Naive thymus-derived CD8-positive, alpha-beta T cell (primary cell): ENCODE measurements at regions not wholly inside any gene's neighbourhood (a gene's known extent, or its start where the extent isn't known, plus 50 kb on each side); places are given as distances from the start of the nearest gene placed in this dataset.
"Not testable (repeated sequence)": the region's sequence is repeated elsewhere in the genome, so short reads cannot be mapped to it uniquely, and the experiment has no call there.

Experiments used
- ATAC-seq, 2 donors: fragments of 150-1000 bp; cut with Tn5 transposase in 1 of 2; sonication (Bioruptor Pico), chemical (Tn5 transposase) in 1 of 2; 1 replicate in 1 of 2; 2 replicates in 1 of 2; pipeline ENCODE4 v1.10.0; 2021; ENCODE audit warnings: mild to moderate bottlenecking in 2 of 2, moderate library complexity in 2 of 2
- POLR2A ChIA-PET: fragments of 350-600 bp; sonication (Branson Sonifier 250); formaldehyde crosslinking; loops from one replicate; lab custom pipeline; 2021; ENCODE audit warnings: antibody characterized with exemption; lab: Charles Lee
- DNase-seq, 10 donors: peaks; one replicate each; pipeline versions ENCODE4 v3.0.0 to v3.0.0-alpha.2; 2020 to 2022
- H3K27ac Mint-ChIP-seq, 10 donors: one replicate each; pipeline ENCODE4 v1.8.0; 2020 to 2022; ENCODE audit warnings: mild to moderate bottlenecking in 10 of 10, mixed read lengths in 10 of 10, moderate library complexity in 4 of 10, inconsistent platforms in 1 of 10
- H3K27me3 Mint-ChIP-seq, 5 donors: one replicate each; pipeline ENCODE4 v1.8.0; 2021 to 2022; ENCODE audit warnings: mixed read lengths in 5 of 5
- H3K36me3 Mint-ChIP-seq, 3 donors: one replicate each; pipeline ENCODE4 v1.8.0; 2020 to 2022; ENCODE audit warnings: mixed read lengths in 3 of 3, mild to moderate bottlenecking in 2 of 3, inconsistent platforms in 1 of 3
- H3K4me1 Mint-ChIP-seq, 4 donors: one replicate each; pipeline ENCODE4 v1.8.0; 2021 to 2022; ENCODE audit warnings: mixed read lengths in 4 of 4
- H3K4me3 Mint-ChIP-seq, 10 donors: one replicate each; pipeline ENCODE4 v1.8.0; 2020 to 2022; ENCODE audit warnings: mild to moderate bottlenecking in 10 of 10, mixed read lengths in 10 of 10, moderate library complexity in 6 of 10, inconsistent platforms in 1 of 10
- H3K9me3 Mint-ChIP-seq, 9 donors: one replicate each; pipeline ENCODE4 v1.8.0; 2020 to 2022; ENCODE audit warnings: mixed read lengths in 9 of 9, mild to moderate bottlenecking in 3 of 9, inconsistent platforms in 1 of 9, moderate library complexity in 1 of 9

GRCh38 chr5:122515210-122515609, 203.2 kb downstream of the SNCAIP start:
- H3K36me3 Mint-ChIP-seq, H3K27ac Mint-ChIP-seq, H3K4me3 Mint-ChIP-seq, ATAC-seq, DNase-seq, H3K9me3 Mint-ChIP-seq, H3K27me3 Mint-ChIP-seq, H3K4me1 Mint-ChIP-seq, POLR2A ChIA-PET: not testable (repeated sequence)

GRCh38 chr5:122515709-122516431, 203.8 kb downstream of the SNCAIP start:
- DNase-seq, result no peak
- Mint-ChIP-seq H3K27me3 (peaks cover 0 to 9% (median 4%) of the 10 kb centered on the region in 5 donors), H3K27ac (no peak overlapping the region), H3K36me3 (no peaks in the 10 kb centered on the region), H3K4me1 (no peaks in the 10 kb centered on the region), H3K9me3 (peaks cover 0 to 3% (median 0%) of the 10 kb centered on the region in 9 donors), H3K4me3 (no peak overlapping the region)
- ATAC-seq, result no peak
- POLR2A ChIA-PET, result no interaction called here

DNA sequence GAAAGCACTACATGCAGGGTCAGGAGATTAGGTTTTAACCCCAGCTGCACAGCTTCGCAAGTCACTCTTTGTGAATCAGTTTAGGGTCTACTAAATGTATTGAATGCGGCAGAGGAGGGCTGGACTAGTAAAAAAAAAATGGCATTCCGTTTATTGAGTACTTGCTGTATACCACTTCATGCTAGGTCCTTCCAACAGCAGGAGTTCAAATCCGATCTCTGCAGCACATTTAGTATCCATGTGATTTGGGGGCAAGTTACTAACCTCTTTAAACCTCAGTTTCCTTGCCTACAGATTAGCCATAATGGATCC, 204.4 kb downstream of the SNCAIP start:
- POLR2A ChIA-PET, result no interaction called here
- ATAC-seq, result no peak
- Mint-ChIP-seq H3K4me1 (no peaks in the 10 kb centered on the region), H3K4me3 (no peak overlapping the region), H3K27me3 (peaks cover 0 to 9% (median 4%) of the 10 kb centered on the region in 5 donors), H3K27ac (no peak overlapping the region), H3K36me3 (no peaks in the 10 kb centered on the region), H3K9me3 (peaks cover 0 to 3% (median 0%) of the 10 kb centered on the region in 9 donors)
- no peak for DNase-seq

GRCh38 chr5:122517091-122517490, 205.1 kb downstream of the SNCAIP start:
- Mint-ChIP-seq H3K4me1 (no peaks in the 10 kb centered on the region), H3K36me3 (no peaks in the 10 kb centered on the region), H3K27ac (no peak overlapping the region), H3K9me3 (peaks cover 0 to 3% (median 0%) of the 10 kb centered on the region in 9 donors), H3K27me3 (peaks cover 0 to 9% (median 4%) of the 10 kb centered on the region in 5 donors), H3K4me3 (no peak overlapping the region)
- DNase-seq, result no peak
- ATAC-seq, result no peak
- POLR2A ChIA-PET, result no interaction called here

DNA sequence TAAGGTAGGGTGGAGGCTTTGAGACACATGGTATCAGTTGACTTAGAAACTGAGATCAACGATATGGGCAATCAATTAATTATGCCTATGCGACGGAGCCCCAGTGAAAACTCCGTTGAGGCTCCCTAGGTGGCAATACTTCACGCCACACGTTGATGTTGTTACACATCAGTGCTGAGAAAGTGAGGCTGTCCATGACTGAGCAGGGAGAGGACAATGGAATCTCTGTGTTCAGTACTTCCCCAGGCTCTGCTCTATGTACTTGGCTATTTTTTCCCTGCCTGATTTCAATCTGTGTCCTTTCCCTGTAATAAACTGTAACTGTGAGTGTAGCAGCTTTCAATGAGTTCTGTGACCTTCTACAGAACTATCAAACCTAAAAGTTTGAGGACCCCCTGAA, 211.7 kb downstream of the SNCAIP start:
- POLR2A ChIA-PET, result no interaction called here
- Mint-ChIP-seq H3K4me1 (no peaks in the 10 kb centered on the region), H3K9me3 (peaks cover 0 to 5% (median 0%) of the 10 kb centered on the region in 9 donors), H3K4me3 (no peak overlapping the region), H3K27me3 (peaks cover 0 to 19% (median 11%) of the 10 kb centered on the region in 5 donors), H3K36me3 (no peaks in the 10 kb centered on the region), H3K27ac (no peak overlapping the region)
- ATAC-seq (no peak), DNase-seq (no peak)

DNA sequence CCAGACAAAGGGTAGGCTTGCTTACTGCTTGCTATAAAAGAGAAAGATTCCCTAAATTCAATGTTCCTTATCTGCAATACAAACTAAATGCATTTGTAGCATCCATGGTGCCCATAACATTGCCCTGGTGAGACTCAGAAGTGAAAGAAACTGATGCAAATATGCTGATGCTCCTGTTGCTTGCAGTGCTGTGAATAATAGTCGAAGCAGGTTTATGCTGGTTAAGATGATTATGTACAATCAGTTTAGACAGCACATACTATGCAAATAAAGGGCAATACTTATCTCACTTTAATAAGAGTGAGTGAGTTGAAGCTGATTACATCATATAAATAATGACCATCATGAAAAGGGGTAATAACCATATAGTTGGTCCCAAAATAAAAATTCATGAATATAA, 215.5 kb downstream of the SNCAIP start:
- peaks cover 0 to 2% (median 0%) of the 10 kb centered on the region in 9 donors for H3K9me3 Mint-ChIP-seq
- ATAC-seq, result no peak

GRCh38 chr5:122532035-122532434, 220.0 kb downstream of the SNCAIP start:
- no peaks in the 10 kb centered on the region for H3K36me3 Mint-ChIP-seq
- POLR2A ChIA-PET, result no interaction called here
- no peak for DNase-seq

More for the DNA sequence above, 215.5 kb downstream of the SNCAIP start:
- Mint-ChIP-seq H3K4me3 (no peak overlapping the region), H3K36me3 (no peaks in the 10 kb centered on the region), H3K27me3 (peaks cover 0 to 34% (median 7%) of the 10 kb centered on the region in 5 donors), H3K4me1 (peaks cover 0 to 2% (median 0%) of the 10 kb centered on the region in 4 donors), H3K27ac (no peak overlapping the region)
- POLR2A ChIA-PET, result no interaction called here
- no peak for DNase-seq

DNA sequence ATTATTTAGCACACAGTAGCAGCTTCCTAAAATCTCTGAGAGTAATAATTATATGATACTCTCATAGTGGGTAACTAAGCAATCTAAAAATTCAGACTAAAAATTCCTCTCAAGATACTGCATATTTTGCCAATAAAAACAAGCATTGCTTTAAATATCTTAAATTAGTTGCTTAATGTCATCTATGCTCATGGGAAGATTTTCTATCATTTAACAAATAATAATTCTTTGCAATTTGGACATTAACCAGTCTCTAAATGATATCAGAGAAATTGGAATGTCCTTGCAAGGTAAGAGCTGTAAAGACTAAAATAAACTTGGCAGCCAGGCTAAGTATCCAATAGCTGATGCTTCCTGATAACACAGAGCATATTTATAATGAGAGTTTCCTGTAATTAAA, 221.8 kb downstream of the SNCAIP start:
- H3K27me3 Mint-ChIP-seq, result peaks cover 0 to 15% (median 2%) of the 10 kb centered on the region in 5 donors
- no peak for DNase-seq
- POLR2A ChIA-PET, result no interaction called here
- H3K27ac Mint-ChIP-seq, result no peak overlapping the region
- H3K4me1 Mint-ChIP-seq, result peaks cover 0 to 2% (median 0%) of the 10 kb centered on the region in 4 donors
- H3K36me3 Mint-ChIP-seq, result no peaks in the 10 kb centered on the region
- peaks cover 0 to 5% (median 0%) of the 10 kb centered on the region in 9 donors for H3K9me3 Mint-ChIP-seq
- no peak for ATAC-seq
- no peak overlapping the region for H3K4me3 Mint-ChIP-seq

More at GRCh38 chr5:122532035-122532434, 220.0 kb downstream of the SNCAIP start:
- no peak for ATAC-seq
- no peak overlapping the region for H3K4me3 Mint-ChIP-seq
- H3K9me3 Mint-ChIP-seq, result peaks cover 0 to 5% (median 0%) of the 10 kb centered on the region in 9 donors
- H3K27ac Mint-ChIP-seq, result no peak overlapping the region
- H3K4me1 Mint-ChIP-seq, result peaks cover 0 to 2% (median 0%) of the 10 kb centered on the region in 4 donors
- peaks cover 0 to 15% (median 1%) of the 10 kb centered on the region in 5 donors for H3K27me3 Mint-ChIP-seq

GRCh38 chr5:122534829-122535228, 222.8 kb downstream of the SNCAIP start:
- POLR2A ChIA-PET, result no interaction called here

DNA sequence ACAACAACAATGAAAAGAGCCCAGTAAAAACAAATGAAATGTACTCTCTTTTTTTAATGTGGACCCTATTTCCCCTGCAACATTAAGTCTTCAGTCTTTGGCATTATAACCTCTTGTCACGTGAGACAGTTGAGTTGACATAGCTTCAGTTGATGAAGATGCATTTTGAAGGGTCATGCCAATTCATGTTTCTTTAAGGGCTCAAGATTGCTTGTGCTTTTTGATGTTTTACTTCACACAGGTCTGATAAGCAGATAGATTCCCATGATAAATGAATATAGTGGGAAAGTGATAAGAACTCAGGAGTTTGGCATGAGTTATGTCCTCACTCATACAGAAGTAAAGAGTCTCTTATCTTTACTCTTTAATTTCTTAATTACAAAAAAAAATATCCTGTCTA, 229.4 kb downstream of the SNCAIP start:
- no peak for DNase-seq
- peaks cover 0 to 3% (median 0%) of the 10 kb centered on the region in 3 donors for H3K36me3 Mint-ChIP-seq
- no peak overlapping the region for H3K4me3 Mint-ChIP-seq
- no peak overlapping the region for H3K27ac Mint-ChIP-seq
- H3K9me3 Mint-ChIP-seq, result peaks cover 0 to 9% (median 0%) of the 10 kb centered on the region in 9 donors
- POLR2A ChIA-PET, result no interaction called here
- no peaks in the 10 kb centered on the region for H3K4me1 Mint-ChIP-seq
- ATAC-seq, result no peak
- H3K27me3 Mint-ChIP-seq, result peaks cover 10 to 37% (median 14%) of the 10 kb centered on the region in 5 donors

More at GRCh38 chr5:122534829-122535228, 222.8 kb downstream of the SNCAIP start:
- Mint-ChIP-seq H3K9me3 (peaks cover 0 to 5% (median 0%) of the 10 kb centered on the region in 9 donors), H3K27me3 (peaks cover 0 to 21% (median 4%) of the 10 kb centered on the region in 5 donors), H3K27ac (no peak overlapping the region), H3K4me3 (no peak overlapping the region), H3K36me3 (peaks cover 0 to 3% (median 0%) of the 10 kb centered on the region in 3 donors), H3K4me1 (peaks cover 0 to 2% (median 0%) of the 10 kb centered on the region in 4 donors)
- DNase-seq, result no peak
- ATAC-seq, result no peak

GRCh38 chr5:122545986-122546385, 228.9 kb upstream of the SNX2 start:
- Mint-ChIP-seq H3K36me3 (no peaks in the 10 kb centered on the region), H3K4me3 (no peak overlapping the region)
- no peak for ATAC-seq

DNA sequence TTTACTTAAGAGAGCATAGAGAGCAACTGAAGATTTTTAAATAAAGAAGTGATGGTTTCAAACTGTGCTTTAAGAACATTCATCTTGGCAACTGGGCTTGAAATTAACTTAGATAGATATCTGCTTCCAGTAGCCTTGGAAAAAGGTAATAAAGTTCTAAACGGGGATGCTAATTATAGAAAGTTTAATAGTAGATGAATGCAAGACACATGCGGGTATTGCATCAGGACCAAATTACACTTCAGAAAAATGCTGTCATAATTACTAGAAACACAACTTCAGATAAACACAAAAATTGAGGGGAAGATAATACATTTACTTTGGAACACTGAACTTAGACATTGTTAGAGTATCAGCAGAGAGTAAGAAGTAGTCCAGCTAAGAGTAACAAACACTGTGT, 227.7 kb upstream of the SNX2 start:
- Mint-ChIP-seq H3K9me3 (peaks cover 0 to 34% (median 0%) of the 10 kb centered on the region in 9 donors), H3K36me3 (no peaks in the 10 kb centered on the region), H3K4me1 (no peaks in the 10 kb centered on the region), H3K27me3 (peaks cover 2 to 21% (median 8%) of the 10 kb centered on the region in 5 donors), H3K27ac (no peak overlapping the region), H3K4me3 (no peak overlapping the region)
- POLR2A ChIA-PET, result no interaction called here
- ATAC-seq, result no peak
- DNase-seq, result no peak

More at GRCh38 chr5:122545986-122546385, 228.9 kb upstream of the SNX2 start:
- POLR2A ChIA-PET, result no interaction called here
- peaks cover 6 to 26% (median 10%) of the 10 kb centered on the region in 5 donors for H3K27me3 Mint-ChIP-seq
- no peak overlapping the region for H3K27ac Mint-ChIP-seq
- DNase-seq, result no peak
- peaks cover 0 to 38% (median 0%) of the 10 kb centered on the region in 9 donors for H3K9me3 Mint-ChIP-seq
- H3K4me1 Mint-ChIP-seq, result no peaks in the 10 kb centered on the region

DNA sequence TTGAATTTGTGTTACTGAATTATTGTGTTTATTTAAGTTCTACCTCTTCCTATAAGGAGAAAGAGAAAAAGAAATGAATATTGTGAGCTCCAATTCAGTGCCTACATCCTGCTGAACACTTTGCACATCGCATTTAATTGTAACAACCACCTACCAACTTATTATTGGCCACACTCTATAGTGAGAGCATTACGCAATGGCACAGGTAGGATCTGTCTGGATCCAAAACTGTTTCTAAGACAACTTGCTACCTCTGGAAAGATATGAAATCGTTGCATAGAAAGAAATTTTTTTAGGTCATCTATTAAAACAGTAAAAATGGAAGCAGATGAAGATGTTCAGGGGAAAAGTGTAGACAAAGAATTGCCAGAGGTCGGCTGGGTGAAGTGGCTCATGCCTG, 227.2 kb upstream of the SNX2 start:
- no peak overlapping the region for H3K4me3 Mint-ChIP-seq

More for the DNA sequence above, 227.2 kb upstream of the SNX2 start:
- H3K4me1 Mint-ChIP-seq, result no peaks in the 10 kb centered on the region
- ATAC-seq (no peak), DNase-seq (no peak)
- H3K9me3 Mint-ChIP-seq, result peaks cover 0 to 29% (median 0%) of the 10 kb centered on the region in 9 donors
- peaks cover 0 to 16% (median 6%) of the 10 kb centered on the region in 5 donors for H3K27me3 Mint-ChIP-seq
- no peak overlapping the region for H3K27ac Mint-ChIP-seq
- POLR2A ChIA-PET, result no interaction called here
- no peaks in the 10 kb centered on the region for H3K36me3 Mint-ChIP-seq
